ENCODE measurements at regions not wholly inside any gene's neighbourhood (a gene's known extent, or its start where the extent isn't known, plus 50 kb on each side); places are given as distances from the start of the nearest gene placed in this dataset.

DNA sequence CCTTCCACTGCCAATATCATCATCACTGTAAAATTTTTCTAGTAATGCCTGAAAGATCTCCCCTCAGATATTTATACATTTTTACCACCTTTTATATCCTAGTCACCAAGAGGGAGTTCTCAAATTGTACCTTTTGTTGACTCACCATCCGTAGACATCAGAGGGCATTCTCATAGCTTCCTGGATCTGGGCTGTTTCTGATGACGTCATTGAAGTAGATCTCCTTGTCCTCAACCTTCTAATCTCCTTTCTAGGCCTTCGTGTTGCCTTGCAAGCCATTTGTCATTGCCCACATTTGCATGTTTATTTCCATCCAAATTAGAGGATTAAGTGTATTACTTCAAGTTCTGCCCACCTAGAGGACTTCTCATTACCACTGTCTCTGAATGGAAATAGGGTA, 193.4 kb upstream of the NRXN1 start:
- TF ChIP-seq POLR2A (IDR thresholded peaks at IDR 0.05): no peak
- TF ChIP-seq, protein P1, sequence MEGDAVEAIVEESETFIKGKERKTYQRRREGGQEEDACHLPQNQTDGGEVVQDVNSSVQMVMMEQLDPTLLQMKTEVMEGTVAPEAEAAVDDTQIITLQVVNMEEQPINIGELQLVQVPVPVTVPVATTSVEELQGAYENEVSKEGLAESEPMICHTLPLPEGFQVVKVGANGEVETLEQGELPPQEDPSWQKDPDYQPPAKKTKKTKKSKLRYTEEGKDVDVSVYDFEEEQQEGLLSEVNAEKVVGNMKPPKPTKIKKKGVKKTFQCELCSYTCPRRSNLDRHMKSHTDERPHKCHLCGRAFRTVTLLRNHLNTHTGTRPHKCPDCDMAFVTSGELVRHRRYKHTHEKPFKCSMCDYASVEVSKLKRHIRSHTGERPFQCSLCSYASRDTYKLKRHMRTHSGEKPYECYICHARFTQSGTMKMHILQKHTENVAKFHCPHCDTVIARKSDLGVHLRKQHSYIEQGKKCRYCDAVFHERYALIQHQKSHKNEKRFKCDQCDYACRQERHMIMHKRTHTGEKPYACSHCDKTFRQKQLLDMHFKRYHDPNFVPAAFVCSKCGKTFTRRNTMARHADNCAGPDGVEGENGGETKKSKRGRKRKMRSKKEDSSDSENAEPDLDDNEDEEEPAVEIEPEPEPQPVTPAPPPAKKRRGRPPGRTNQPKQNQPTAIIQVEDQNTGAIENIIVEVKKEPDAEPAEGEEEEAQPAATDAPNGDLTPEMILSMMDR (IDR thresholded peaks at IDR 0.05): no peak

Measured in Peyer's patch (tissue), 4 donors.